Mesothelial cell of epicardium (in vitro differentiated cells): ENCODE measurements at regions not wholly inside any gene's neighbourhood (a gene's known extent, or its start where the extent isn't known, plus 50 kb on each side); places are given as distances from the start of the nearest gene placed in this dataset.
"Not testable (repeated sequence)": the region's sequence is repeated elsewhere in the genome, so short reads cannot be mapped to it uniquely, and the experiment has no call there.

Experiments
- DNase-seq, 2 experiments: peaks; one replicate each; pipeline ENCODE4 v3.0.0; 2021; ENCODE audit warnings: low spot score in 2 of 2; ENCODE audit not compliant: unreplicated experiment in 2 of 2
- H3K27ac Mint-ChIP-seq: 2 replicates; pipeline ENCODE4 v1.8.0; 2021; ENCODE audit warnings: mixed read lengths
- H3K27me3 Mint-ChIP-seq: 2 replicates; pipeline ENCODE4 v1.8.0; 2021; ENCODE audit warnings: low read depth, mixed read lengths
- H3K36me3 Mint-ChIP-seq: 2 replicates; pipeline ENCODE4 v1.8.0; 2021; ENCODE audit warnings: mixed read lengths
- H3K4me1 Mint-ChIP-seq: 2 replicates; pipeline ENCODE4 v1.8.0; 2021; ENCODE audit warnings: mixed read lengths
- H3K4me3 Mint-ChIP-seq: 2 replicates; pipeline ENCODE4 v1.8.0; 2021; ENCODE audit warnings: mild to moderate bottlenecking, moderate library complexity, mixed read lengths
- H3K9me3 Mint-ChIP-seq: 2 replicates; pipeline ENCODE4 v1.8.0; 2021; ENCODE audit warnings: mixed read lengths

DNA sequence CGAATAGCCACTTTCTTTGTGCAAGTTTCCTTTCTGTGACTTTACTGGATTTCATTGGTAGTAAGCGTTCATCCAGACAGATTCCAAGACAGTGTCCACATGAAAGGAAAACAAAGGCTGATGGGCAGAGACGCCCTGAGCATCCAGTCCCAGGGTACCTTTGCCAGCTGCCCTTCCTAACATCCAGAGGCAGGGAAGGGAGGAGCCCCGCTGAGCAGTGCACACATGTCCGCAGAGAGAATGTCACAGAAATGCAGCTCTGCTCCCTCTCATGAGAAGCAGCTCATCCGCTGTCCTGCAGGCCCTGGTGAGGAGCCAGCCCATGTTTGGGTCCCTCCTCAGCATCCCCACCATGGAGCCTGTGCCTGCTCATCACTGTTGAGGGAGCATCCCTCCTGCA, 197.4 kb upstream of the POTEB2 start:
- H3K27ac Mint-ChIP-seq, H3K4me1 Mint-ChIP-seq, H3K36me3 Mint-ChIP-seq, H3K9me3 Mint-ChIP-seq, H3K27me3 Mint-ChIP-seq, DNase-seq, H3K4me3 Mint-ChIP-seq: not testable (repeated sequence)

DNA sequence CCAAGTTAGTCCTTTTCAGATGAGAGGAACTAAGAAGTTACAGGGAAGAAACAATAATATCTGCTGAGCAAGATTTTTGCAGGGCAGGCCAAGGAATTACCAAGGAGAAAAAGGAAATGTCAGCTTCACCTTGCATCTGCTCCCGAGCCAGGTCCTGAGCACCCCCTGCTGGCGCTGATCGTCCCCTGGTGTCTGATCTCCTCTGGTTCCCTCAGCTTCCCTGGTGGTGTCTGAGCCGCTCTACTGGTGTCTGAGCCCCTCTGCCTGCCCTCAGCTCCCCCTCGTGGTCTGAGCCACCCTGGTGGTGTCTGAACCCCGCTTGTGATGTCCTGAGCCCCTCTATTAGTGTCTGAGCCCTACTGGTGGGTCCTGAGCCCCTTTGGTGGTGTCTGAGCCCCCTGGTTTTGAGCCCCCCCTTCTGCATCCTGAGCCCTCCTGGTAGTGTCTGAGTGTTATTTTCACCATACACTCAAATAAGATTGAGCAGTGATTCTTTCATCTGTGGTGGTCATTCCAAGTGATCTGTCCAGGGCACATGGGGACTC, 196.6 kb upstream of the POTEB2 start:
- not testable (repeated sequence) for H3K27me3 Mint-ChIP-seq, H3K9me3 Mint-ChIP-seq, H3K36me3 Mint-ChIP-seq, H3K4me1 Mint-ChIP-seq, H3K4me3 Mint-ChIP-seq, H3K27ac Mint-ChIP-seq, DNase-seq

DNA sequence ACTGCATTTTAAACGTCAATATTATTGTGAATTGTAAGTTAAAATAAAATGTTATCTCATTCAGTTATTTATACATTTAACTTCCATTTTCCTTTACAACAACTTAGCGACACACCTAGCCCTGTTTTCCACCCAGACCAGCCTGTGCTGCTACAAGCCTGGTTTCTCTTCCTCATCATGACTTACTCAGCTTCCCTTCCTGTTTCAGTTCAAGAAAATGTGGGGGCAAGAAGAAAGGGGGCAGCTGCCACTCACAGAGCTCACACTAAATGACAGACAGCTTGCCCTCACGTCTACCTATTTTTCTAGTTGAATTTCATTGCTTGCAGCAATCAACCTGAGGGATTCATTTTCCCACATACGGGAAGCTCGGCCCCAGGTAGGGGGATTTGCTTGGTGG, 185.8 kb upstream of the POTEB2 start:
- H3K27me3 Mint-ChIP-seq, result not testable (repeated sequence)

DNA sequence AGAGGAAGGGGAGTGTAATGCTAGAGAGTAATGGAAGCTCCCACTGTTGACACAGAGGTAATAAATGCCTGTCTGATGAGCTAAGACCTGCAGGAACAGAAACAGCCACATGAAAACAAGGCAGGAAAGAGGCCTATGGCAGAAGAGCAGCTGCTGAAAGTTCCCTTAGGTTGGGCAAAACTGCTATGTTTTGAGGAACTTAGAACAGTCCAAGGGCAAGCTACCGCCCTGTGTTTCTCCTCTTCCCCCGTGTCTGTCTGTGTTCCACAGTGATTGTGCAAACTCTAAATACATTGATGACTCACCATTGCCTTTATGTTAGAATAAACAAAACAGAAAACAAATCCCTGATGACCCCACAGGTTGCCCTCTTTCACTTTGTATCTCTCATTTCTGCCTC, 165.6 kb upstream of the POTEB2 start:
- H3K36me3 Mint-ChIP-seq, H3K4me1 Mint-ChIP-seq, H3K9me3 Mint-ChIP-seq, H3K4me3 Mint-ChIP-seq, H3K27ac Mint-ChIP-seq, H3K27me3 Mint-ChIP-seq, DNase-seq: not testable (repeated sequence)

More for the DNA sequence above, 185.8 kb upstream of the POTEB2 start:
- not testable (repeated sequence) for H3K4me1 Mint-ChIP-seq, H3K4me3 Mint-ChIP-seq, DNase-seq, H3K9me3 Mint-ChIP-seq, H3K27ac Mint-ChIP-seq, H3K36me3 Mint-ChIP-seq

DNA sequence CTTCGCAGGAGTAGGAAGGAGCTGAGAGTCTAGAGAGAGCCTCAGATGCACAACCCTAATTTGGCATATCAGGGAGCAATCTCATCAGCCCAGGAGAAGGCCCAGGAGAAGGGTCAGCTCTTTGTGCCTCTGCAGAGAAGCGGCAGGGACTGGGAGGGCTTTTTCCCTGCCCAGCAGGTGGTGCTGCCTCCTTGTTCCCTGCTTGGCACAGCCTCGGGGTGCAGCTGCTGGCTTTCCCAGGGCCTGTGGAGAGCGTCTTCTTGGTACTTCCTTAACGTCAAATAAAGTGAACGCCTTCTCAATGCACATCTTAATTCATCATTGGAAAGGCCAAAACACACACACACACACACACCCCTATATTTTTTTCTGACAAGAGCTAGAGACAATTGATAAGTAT, 162.9 kb upstream of the POTEB2 start:
- not testable (repeated sequence) for H3K36me3 Mint-ChIP-seq, H3K27me3 Mint-ChIP-seq, H3K4me3 Mint-ChIP-seq, H3K9me3 Mint-ChIP-seq, DNase-seq, H3K27ac Mint-ChIP-seq, H3K4me1 Mint-ChIP-seq

DNA sequence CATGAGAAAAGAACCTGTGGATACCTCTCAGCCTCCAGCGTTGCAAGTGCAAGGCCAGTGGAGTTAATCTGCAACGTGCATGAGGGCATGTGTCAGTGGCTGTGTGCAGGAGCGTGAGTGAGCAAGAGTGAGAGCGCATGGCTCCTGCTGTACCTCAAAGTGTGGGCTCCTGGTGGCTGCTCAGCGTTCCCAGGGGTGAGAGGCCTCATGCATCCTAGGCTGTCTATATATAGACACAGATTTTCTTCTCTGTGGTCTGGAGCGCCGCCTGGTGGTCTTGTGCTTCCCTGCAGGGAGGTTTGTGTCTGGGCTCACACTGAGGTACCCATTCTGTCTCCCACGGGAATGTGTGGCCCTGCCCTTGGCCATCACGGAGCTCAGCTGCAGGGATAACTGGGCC, 161.8 kb upstream of the POTEB2 start:
- H3K4me3 Mint-ChIP-seq, DNase-seq, H3K27ac Mint-ChIP-seq, H3K4me1 Mint-ChIP-seq, H3K27me3 Mint-ChIP-seq, H3K36me3 Mint-ChIP-seq, H3K9me3 Mint-ChIP-seq: not testable (repeated sequence)

DNA sequence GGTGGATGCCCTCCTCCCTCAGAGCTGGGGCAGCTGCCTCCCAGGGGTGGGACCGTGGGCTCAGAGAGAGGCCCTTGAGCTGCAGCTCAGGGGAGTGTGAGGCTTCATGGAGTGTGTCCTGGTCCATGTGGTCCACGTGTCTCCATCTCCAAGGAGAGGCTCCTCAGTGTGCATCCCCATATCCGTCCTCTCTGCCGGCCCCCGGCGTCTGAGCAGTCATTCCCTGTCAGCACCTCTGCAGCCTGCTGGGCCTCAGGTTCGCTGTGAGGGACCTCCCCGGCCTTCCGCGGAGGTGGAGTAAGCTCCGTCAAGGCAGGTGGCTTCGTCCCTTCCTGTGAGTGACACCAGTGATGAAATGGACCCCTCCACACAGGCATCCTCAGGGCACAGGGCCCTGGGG, 160.7 kb upstream of the POTEB2 start:
- H3K27me3 Mint-ChIP-seq, H3K4me3 Mint-ChIP-seq, H3K27ac Mint-ChIP-seq, H3K4me1 Mint-ChIP-seq, H3K9me3 Mint-ChIP-seq, H3K36me3 Mint-ChIP-seq, DNase-seq: not testable (repeated sequence)

DNA sequence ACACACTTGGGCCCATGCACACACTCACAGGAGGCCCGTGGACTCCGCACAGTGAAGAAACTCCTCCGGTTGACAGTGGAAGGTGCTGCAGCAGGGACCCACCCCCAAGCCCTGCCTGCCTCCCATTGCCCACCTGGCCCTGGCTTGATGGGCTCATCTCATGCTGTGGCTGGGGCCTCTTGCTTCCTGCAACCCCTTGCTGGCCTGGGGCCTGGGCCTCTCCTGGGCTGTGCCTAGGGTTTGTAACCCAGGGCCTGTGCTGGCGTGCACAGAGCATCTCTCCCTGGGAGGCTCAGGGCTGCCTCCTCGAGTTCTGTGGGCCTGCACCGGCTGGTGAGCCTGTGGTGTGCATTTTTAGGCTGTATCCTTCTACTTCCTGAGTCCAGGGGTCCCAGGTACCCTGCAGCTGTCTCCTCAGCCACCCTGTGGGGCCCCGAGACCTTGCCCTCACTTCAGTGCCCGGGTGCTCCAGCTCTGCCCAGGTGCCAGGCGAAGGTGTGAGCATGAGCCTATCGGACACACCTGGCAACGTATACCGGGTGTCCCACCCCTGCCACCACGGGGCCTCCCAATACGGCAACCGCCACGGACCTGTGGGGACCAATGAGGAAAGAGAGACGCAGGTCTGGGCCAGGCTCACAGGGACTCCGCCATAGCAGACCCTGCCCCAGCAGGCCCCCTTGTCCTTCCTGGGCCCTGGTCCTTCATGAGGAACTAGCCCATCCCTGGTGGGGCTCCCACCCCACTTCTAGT, 158.3 kb upstream of the POTEB2 start:
- H3K36me3 Mint-ChIP-seq, H3K9me3 Mint-ChIP-seq, H3K4me1 Mint-ChIP-seq, H3K4me3 Mint-ChIP-seq, H3K27me3 Mint-ChIP-seq, DNase-seq, H3K27ac Mint-ChIP-seq: not testable (repeated sequence)

DNA sequence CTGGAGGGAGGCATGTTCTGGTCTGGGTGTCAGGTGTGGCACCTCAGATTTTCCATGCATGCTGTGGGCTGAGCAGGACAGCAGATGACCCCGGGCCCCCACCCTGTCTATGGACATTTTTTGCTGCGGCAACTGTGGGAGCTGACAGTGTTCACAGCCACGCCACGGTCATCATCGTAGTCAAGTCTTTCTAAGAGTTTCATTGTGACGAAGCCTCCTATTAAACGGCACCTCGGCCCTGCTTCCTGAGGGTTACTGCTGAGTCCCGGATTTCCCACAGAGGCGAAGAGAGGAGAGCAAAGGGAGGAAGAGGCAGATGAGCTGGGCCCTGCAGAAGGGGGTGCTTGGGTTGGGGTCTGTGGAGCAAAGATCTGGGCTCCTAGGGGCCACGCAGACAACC, 152.1 kb upstream of the POTEB2 start:
- not testable (repeated sequence) for H3K27ac Mint-ChIP-seq, H3K4me3 Mint-ChIP-seq, H3K4me1 Mint-ChIP-seq, H3K9me3 Mint-ChIP-seq, DNase-seq, H3K36me3 Mint-ChIP-seq, H3K27me3 Mint-ChIP-seq

DNA sequence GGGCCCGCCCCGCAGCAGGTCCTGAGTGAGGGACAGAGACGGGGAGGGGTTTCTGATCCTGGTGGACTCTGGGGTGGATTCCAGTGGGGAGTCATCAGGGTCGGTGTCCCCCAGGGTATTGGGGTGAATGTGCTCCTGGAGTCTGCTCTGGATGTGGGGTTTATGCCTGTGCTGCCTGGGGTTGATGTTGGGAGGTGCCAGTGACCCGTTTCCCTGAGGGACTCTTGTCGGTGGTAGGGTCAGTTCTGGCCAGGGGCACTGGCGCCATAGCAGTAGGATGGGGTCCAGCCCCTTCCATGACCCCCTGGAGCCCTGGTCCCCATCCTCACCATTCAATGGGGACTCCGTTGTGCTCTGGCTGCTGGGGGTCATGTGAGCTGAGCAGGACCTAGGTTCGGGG, 151.2 kb upstream of the POTEB2 start:
- H3K4me1 Mint-ChIP-seq, DNase-seq, H3K27me3 Mint-ChIP-seq, H3K27ac Mint-ChIP-seq, H3K36me3 Mint-ChIP-seq, H3K4me3 Mint-ChIP-seq, H3K9me3 Mint-ChIP-seq: not testable (repeated sequence)

DNA sequence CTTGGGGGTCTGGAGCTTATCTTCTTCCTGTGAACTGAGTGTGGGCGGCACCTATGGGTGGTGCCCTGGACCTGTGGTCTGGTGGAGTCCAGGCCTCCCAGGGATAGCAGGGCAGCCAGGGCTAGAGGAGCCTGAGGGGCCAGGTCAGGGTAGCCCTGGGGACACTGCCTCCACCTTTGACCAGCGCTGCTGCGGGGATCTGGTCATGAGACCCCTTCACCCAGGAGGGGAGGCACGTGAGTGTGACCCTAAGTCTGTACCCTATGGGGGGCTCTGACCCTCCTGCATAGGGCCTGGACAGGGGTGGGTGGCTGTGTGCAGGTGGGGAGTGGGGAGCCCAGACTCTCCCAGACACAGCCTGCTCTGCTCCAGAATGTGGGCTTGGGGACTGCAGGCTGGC, 150.5 kb upstream of the POTEB2 start:
- not testable (repeated sequence) for H3K4me3 Mint-ChIP-seq, H3K27ac Mint-ChIP-seq, DNase-seq, H3K9me3 Mint-ChIP-seq, H3K4me1 Mint-ChIP-seq, H3K27me3 Mint-ChIP-seq, H3K36me3 Mint-ChIP-seq

DNA sequence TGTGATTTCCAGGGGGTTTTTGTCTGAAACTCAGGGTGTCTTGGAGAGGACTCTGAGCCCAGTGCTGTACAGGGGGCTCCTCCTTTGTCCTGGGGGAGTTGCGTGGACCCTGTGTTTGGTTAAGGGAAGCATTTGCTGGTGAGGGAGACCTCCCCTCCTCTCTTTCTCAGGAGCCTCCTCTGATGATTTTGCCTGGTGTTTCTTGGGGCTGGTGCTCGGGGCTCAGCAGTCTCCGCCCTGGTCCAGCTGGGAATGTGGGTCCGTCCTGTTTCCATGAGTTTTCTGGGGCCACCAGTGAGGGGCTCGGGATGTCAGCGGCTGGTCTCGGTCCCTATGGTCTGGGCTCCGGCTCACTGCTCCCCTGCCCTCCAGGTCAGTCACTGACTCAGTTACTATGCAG, 149.1 kb upstream of the POTEB2 start:
- H3K4me1 Mint-ChIP-seq, DNase-seq, H3K27ac Mint-ChIP-seq, H3K27me3 Mint-ChIP-seq, H3K36me3 Mint-ChIP-seq, H3K4me3 Mint-ChIP-seq, H3K9me3 Mint-ChIP-seq: not testable (repeated sequence)

DNA sequence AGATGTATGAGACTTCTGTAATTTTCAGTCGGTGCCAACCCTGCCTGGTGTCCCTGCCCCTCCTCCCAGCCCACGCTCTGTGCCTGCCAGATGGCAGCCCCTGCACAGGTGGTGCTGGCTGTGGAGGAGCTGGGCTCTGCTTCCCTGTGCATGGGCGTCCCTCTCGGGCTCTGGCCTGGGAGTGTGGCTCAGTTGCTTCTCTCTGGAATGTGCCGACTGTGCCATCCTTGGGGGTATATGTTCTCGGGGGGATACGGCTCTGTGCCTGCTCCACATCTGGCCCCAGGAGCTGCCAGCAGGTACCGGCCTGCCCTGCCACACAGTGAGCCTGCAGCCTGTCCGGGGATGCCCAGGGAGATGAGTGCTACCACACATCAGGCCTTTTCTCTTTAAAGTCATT, 147.2 kb upstream of the POTEB2 start:
- H3K36me3 Mint-ChIP-seq, DNase-seq, H3K4me3 Mint-ChIP-seq, H3K27ac Mint-ChIP-seq, H3K4me1 Mint-ChIP-seq, H3K27me3 Mint-ChIP-seq, H3K9me3 Mint-ChIP-seq: not testable (repeated sequence)

DNA sequence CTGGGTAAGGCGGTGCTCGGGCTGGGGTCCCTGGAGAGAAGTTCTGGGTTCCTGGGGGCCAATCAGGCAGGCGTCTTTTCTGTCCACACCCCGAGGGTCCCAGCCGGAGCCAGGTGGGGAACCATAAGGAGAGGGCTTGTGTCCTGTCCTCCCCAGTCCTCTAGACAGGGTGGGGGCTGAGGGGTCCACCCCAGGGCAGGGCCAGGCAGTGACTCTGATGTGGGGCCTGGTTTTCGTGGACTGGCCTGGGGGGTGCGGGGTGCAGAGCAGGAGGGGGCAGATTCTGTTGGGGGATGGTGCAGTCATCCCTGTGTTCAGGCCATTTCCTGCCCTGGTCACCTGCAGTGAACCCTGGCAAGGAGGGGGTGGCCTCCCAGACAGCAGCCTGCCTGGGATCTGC, 143.5 kb upstream of the POTEB2 start:
- not testable (repeated sequence) for H3K9me3 Mint-ChIP-seq, H3K27ac Mint-ChIP-seq, H3K4me1 Mint-ChIP-seq, H3K4me3 Mint-ChIP-seq, H3K36me3 Mint-ChIP-seq, DNase-seq, H3K27me3 Mint-ChIP-seq

DNA sequence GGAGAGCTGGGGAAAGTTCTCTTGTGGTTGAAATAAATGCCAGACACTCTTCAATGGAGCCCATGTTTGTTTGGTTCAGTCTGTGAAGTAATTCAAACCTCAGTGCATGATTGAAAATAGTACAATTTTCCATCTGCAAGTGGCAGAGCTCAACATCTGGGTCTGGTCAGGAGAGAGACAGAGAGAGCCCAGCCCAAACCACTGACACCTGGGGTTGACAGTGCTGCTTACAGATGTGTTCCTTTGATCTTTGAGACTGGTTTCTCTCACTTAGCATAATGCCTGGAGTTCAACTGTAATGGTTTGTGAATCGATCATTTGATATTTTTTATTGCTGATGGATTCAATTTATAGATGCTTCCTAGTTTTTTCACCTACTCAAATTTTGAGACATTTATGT, 137.3 kb upstream of the POTEB2 start:
- H3K9me3 Mint-ChIP-seq, H3K4me3 Mint-ChIP-seq, DNase-seq, H3K27me3 Mint-ChIP-seq, H3K27ac Mint-ChIP-seq, H3K36me3 Mint-ChIP-seq, H3K4me1 Mint-ChIP-seq: not testable (repeated sequence)
